Amniotic epithelial cell (primary cell): ENCODE measurements at regions not wholly inside any gene's neighbourhood (a gene's known extent, or its start where the extent isn't known, plus 50 kb on each side); places are given as distances from the start of the nearest gene placed in this dataset.
"Not testable (repeated sequence)": the region's sequence is repeated elsewhere in the genome, so short reads cannot be mapped to it uniquely, and the experiment has no call there.

Source experiments
- DNase-seq: peaks from one replicate; pipeline ENCODE4 v3.0.0-alpha.2; 2010; ENCODE audit warnings: low read depth

GRCh38 chr15:26073430-26074333 is 210.6 kb upstream of the ATP10A start:
- no peak for DNase-seq

GRCh38 chr15:26070095-26070532 is 207.0 kb upstream of the ATP10A start:
- DNase-seq, result no peak

GRCh38 chr15:26069231-26069641 is 206.1 kb upstream of the ATP10A start:
- no peak for DNase-seq

DNA sequence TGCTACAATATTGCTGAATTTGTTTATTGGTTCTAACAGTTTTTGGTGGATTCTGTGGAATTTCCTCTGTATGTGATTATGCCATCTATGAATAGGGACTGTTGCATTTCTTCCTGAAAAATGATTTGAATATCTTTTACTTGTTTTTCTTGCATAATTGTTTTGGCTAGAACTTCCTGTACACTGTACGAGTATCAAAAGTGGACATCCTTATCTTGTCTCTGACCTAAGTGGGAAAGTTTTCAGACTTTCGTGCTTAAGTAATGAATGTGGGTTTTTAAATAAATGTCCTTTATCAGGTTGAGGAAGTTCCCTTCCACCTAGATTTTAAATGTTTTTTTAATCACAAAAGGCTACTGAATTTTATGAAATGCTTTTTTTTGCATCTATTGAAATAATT is 203.8 kb upstream of the ATP10A start:
- peak; percentile 59 for DNase-seq

DNA sequence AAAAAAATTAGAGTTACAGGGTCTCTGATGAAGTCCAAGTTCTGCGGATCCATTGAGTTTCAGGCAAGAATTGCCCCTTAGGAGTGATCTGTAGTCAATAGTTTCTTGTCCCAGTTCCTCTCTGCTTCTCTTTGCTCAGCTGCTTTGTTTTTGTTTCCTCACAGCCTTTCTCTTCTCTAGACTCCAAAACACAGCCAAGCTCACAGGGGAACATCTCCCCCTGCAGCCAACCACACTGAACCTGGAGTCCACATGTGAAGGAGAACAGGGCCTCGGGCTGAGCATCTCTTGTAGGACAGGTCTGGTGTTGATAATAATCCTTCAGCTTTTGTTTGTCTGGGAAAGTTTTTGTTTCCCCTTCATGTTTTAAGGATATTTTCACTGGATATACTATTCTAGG is 202.6 kb upstream of the ATP10A start:
- no peak for DNase-seq

DNA sequence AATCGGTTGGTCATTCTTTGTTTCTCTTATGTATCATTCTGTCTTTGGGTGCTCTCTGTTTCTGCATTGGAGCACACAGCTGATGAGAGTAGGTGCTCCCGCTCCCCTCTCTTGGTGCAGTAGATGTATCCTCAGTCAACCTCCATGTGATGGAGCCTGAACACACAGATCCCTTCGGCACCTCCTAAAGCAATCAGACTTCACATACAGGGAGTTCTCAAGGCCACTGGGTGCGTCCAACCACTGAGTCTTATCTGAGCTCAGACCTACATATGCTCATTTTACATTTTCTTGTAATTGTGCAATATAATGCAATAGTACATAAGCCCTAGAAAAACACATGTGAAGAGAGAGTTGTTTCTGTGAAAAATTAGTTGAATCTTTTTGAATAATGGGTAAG is 198.1 kb upstream of the ATP10A start:
- DNase-seq, result peak; percentile 19

DNA sequence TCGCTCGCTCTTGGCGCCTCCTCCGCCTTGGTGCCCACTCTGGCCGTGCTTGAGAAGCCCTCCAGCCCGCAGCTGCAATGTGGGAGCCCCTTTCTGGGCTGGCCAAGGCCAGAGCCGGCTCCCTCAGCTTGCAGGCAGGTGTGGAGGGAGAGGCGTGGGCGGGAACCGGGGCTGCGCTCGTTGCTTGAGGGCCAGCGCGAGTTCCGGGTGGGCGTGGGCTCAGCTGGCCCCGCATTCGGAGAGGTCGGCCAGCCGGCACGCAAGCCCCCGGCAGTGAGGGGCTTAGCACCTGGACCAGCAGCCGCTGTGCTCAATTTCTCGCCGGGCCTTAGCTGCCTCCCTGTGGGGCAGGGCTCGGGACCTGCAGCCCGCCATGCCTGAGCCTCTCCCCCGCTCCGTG is 193.6 kb upstream of the ATP10A start:
- not testable (repeated sequence) for DNase-seq

GRCh38 chr15:26051761-26052675 is 188.9 kb upstream of the ATP10A start:
- no peak for DNase-seq

GRCh38 chr15:26050984-26051383 is 187.9 kb upstream of the ATP10A start:
- no peak for DNase-seq

DNA sequence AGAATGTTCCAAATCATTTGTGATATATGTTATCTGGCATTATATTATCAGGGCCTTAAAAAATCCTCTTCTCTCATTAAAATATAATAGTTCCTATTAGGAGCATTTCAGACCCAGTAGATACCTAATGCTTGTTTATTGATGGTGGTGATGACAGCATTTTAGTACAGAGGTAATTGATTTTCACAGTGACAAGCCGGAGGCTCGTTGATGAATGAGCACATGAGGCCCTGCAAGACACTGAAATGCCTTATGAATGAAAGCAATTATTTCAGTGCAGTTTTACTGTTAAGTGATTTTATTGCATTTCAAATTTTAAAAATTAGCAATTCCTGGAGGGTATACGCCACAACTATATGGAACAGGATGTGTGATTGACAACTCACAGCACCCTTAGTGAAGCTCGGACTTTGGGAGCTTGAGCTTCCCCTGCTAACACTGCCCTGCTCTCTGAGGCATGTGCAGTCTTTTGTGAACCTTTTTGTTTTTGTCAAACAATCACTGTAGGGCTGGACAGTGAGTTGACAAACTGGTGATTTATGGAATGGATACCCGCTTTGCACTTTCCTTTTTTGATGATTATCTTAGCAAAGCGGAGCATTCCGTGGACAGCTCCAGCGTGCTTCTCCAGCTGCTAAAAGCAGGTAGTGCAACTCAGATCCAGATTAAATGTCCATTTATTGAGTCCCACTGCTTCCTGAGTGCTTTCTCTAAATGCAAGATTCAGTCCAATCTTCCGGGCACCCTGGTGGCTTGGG is 187.0 kb upstream of the ATP10A start:
- DNase-seq, result no peak

GRCh38 chr15:26048669-26049068 is 185.5 kb upstream of the ATP10A start:
- no peak for DNase-seq

DNA sequence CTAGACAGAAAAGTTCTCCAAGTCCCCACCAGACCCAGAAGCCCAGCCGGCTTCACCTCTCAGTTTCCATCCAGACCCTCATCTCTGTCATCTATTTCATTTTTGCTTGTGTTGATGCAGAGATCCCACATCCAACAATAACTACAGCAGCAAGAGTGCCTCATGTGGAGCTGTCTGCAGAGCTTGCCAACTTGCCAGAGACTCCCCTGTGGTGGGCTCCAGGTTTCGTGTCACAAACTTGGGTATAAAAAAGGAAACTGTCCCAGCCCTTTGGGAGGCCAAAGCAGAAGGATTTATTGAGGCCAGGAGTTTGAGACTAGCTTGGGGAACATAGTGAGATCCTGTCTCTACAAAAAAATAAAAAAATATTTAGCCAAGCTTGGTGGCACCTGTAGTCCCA is 182.4 kb upstream of the ATP10A start:
- no peak for DNase-seq

DNA sequence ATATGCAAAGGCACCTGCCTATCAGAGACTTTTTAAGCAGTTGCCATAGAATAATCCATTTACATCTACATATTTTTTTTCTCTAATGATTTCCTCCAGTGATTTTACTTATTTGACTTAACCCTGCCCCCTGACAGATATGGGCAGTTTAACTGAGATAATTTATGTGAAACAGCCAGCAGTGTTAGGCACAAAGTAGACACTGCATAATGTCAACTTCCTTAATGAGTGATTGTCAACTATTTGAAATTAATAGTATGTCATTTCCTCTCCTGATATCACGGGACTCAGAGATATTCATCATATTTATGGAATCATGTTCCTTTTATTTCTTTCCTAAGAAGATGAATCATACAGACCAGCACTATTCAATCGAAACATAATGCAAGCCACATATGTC is 179.9 kb upstream of the ATP10A start:
- no peak for DNase-seq

DNA sequence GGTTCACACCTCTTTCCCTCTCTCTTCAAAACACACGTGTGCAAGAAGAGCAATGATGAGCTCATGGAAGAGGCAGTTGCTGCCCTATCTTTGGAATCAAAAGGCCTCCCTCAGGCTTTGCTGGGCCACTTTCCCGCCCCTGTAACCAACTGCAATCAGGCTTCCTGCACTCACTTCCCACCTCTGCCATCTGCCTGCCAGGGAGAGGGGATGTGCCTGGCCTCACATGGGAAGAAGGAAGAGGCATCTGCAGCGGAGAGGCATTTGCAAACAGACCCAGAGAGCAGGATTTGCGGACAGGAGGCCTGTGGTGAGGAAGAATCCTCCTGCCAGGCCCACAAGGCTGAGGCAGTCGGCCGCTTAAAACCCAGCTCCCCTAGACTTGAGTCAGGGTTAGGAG is 175.6 kb upstream of the ATP10A start:
- no peak for DNase-seq

DNA sequence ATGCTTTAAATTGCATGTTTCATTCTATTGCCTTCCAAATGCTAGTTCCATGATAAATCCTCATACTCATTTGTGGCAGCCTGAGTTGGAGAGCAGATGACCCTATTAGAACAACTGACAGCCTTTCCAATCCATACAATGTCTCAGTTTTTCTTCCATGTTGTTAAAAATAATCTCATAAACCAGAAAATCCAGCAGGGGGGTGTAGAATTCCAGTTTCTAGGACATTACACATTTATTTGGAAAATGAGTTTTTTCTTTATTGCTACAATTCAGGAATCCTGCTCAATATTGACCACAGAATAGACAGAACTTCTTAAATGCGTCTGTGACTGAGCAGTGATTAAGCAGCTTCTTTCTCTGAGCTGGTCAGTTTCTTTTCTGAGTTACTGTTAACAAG is 174.2 kb upstream of the ATP10A start:
- no peak for DNase-seq

- DNase-seq, result no peak
Observed at GRCh38 chr15:26033493-26033892, 170.4 kb upstream of the ATP10A start.

DNA sequence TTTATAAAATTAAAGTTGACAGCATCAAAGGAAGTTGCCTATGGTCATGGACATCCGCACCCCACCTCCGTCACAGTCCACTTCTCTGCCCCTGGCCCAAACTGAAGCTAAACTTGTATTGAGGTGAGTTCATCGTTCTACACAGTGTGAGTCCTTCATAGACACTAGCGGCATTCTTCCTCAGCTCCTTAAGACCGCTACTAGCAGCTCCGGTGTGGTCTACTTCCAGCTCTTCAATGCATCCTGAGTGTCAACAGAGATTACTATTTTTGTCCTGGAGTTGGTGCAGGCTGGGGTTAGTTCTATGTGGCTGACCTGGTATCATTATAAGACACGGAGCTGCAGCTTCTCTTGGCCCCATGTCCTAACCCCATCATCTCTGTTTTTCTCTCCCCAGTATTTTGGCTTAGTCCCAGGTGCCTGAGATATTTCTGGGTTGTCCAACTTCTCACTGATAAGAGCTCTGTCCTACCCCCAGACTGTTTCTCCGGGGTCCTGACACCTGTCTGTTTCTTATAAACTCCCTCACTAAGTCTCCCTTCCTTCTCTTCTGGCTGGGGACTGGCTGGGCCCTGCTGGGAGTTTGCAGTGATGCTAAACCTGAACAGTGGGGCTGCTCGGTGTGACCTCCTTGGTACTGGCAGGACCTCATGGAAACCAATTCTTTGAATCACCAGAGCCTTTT is 169.2 kb upstream of the ATP10A start:
- DNase-seq, result no peak

GRCh38 chr15:26029586-26029985 is 166.5 kb upstream of the ATP10A start:
- DNase-seq, result not testable (repeated sequence)

DNA sequence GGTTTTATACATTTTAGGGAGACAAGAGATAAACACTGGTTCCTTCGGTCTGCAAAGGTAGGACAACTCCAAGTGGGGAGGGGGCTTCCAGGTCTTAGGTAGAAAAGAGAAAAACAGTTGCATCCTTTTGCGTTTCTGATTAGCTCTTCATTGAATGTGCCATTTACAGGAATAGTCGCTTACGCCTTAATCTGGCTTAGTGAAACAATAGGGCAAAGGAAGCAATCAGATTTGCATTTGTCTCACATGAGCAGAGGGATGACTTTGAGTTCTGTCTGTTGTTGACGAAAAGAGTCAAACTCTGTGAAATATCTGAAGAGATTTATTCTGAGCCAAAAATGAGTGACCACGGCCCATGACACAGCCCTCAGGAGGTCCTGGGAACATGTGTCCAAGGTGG is 166.0 kb upstream of the ATP10A start:
- no peak for DNase-seq

DNA sequence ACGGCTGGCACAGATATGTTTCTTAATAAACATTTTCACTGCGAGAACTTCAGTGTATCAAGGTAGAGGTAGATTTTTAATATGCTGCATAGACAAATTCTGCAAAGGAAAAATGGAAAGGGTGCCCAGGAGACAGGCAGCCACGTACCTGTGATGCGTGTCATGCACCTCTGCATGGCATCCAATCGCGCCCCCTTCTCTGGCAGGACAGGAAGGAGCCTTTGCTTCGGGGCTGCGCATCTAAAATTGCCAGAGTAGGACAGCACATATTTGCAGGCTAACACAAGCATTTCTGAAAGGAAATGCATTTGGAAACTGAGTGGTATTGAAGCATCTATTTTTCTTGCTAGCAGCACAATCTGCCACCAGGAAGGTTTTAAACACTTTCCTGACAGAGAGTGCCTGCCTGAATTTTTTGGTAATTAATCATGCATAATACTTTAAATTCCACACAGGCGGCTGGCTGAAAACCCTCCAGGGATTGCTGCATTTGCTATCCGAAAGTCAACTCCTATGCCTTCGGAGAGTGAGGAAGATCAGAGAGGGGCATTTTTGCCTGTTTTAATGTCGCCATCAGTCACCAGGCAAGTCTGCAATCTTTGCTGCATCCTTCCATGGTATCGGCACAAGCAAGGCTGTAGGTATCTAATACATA is 165.1 kb upstream of the ATP10A start:
- DNase-seq, result no peak

DNA sequence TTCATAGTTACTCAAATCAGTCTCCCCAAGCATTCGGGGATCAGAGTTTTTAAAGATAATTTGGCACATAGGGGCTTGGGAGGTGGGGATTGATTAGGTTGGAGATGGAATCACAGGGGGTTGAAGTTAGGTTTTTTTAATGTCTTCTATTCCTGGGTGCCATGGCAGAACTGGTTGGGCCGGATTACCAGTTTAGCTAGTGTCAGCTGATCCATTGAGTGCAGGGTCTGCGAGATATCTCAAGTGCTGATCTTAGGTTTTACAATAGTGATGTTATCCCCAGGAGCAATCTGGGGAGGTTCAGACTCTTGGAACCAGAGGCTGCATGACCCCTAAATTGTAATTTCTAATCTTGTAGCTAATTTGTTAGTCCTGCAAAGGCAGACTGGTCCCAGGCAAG is 163.5 kb upstream of the ATP10A start:
- not testable (repeated sequence) for DNase-seq
